Activated T-cell treated with anti-CD3 and anti-CD28 coated beads, Interleukin-2, amount 50 U/mL, for 24 hours (primary cell): ENCODE measurements at regions not wholly inside any gene's neighbourhood (a gene's known extent, or its start where the extent isn't known, plus 50 kb on each side); places are given as distances from the start of the nearest gene placed in this dataset.

Experiments
- DNase-seq: peaks from one replicate; pipeline ENCODE4 v3.0.0-alpha.2; 2020
- H3K27ac Mint-ChIP-seq: 2 replicates; pipeline ENCODE4 v1.8.0; 2020; ENCODE audit warnings: mild to moderate bottlenecking, mixed read lengths
- H3K27me3 Mint-ChIP-seq: 2 replicates; pipeline ENCODE4 v1.8.0; 2020; ENCODE audit warnings: mixed read lengths
- H3K36me3 Mint-ChIP-seq: 2 replicates; pipeline ENCODE4 v1.8.0; 2020; ENCODE audit warnings: low read depth, mixed read lengths
- H3K4me1 Mint-ChIP-seq: 2 replicates; pipeline ENCODE4 v1.8.0; 2020; ENCODE audit warnings: low read depth, mixed read lengths
- H3K4me3 Mint-ChIP-seq: 2 replicates; pipeline ENCODE4 v1.8.0; 2020; ENCODE audit warnings: mild to moderate bottlenecking, moderate library complexity, mixed read lengths
- H3K9me3 Mint-ChIP-seq: 2 replicates; pipeline ENCODE4 v1.8.0; 2020; ENCODE audit warnings: mixed read lengths

- Mint-ChIP-seq H3K9me3 (no peaks in the 10 kb centered on the region), H3K36me3 (no peaks in the 10 kb centered on the region), H3K4me3 (no peak overlapping the region), H3K27ac (no peak overlapping the region), H3K27me3 (peaks cover 72% of the 10 kb centered on the region), H3K4me1 (peaks cover 8% of the 10 kb centered on the region)
- no peak for DNase-seq
Measured at GRCh38 chr12:107914460-107914977, 140.0 kb downstream of the ASCL4 start.

- no peaks in the 10 kb centered on the region for H3K4me1 Mint-ChIP-seq
- no peak overlapping the region for H3K27ac Mint-ChIP-seq
- no peaks in the 10 kb centered on the region for H3K9me3 Mint-ChIP-seq
- peaks cover 74% of the 10 kb centered on the region for H3K27me3 Mint-ChIP-seq
- H3K36me3 Mint-ChIP-seq: no peaks in the 10 kb centered on the region
- H3K4me3 Mint-ChIP-seq: no peak overlapping the region
- DNase-seq: no peak
Measured at GRCh38 chr12:107917912-107918800, 143.7 kb downstream of the ASCL4 start.

- Mint-ChIP-seq H3K4me3 (no peak overlapping the region), H3K9me3 (no peaks in the 10 kb centered on the region), H3K27ac (no peak overlapping the region), H3K36me3 (no peaks in the 10 kb centered on the region), H3K27me3 (peaks cover 57% of the 10 kb centered on the region), H3K4me1 (no peaks in the 10 kb centered on the region)
- DNase-seq: no peak
Measured at GRCh38 chr12:107921062-107921461, 146.6 kb downstream of the ASCL4 start.

- no peak overlapping the region for H3K4me3 Mint-ChIP-seq
- H3K27me3 Mint-ChIP-seq: peaks cover 54% of the 10 kb centered on the region
- H3K36me3 Mint-ChIP-seq: no peaks in the 10 kb centered on the region
- DNase-seq: no peak
- H3K27ac Mint-ChIP-seq: no peak overlapping the region
- H3K4me1 Mint-ChIP-seq: no peaks in the 10 kb centered on the region
- no peaks in the 10 kb centered on the region for H3K9me3 Mint-ChIP-seq
Measured at GRCh38 chr12:107925125-107925524, 150.6 kb downstream of the ASCL4 start.

- Mint-ChIP-seq H3K4me3 (no peak overlapping the region), H3K36me3 (no peaks in the 10 kb centered on the region), H3K4me1 (no peaks in the 10 kb centered on the region), H3K27ac (no peak overlapping the region), H3K27me3 (peaks cover 44% of the 10 kb centered on the region), H3K9me3 (no peaks in the 10 kb centered on the region)
- no peak for DNase-seq
Measured at GRCh38 chr12:107929436-107929835, 154.9 kb downstream of the ASCL4 start.

GRCh38 chr12:107931761-107932160 is 157.3 kb downstream of the ASCL4 start:
- H3K4me1 Mint-ChIP-seq: no peaks in the 10 kb centered on the region
- no peaks in the 10 kb centered on the region for H3K36me3 Mint-ChIP-seq
- H3K9me3 Mint-ChIP-seq: no peaks in the 10 kb centered on the region
- no peak for DNase-seq
- H3K4me3 Mint-ChIP-seq: no peak overlapping the region
- H3K27me3 Mint-ChIP-seq: peaks cover 64% of the 10 kb centered on the region
- no peak overlapping the region for H3K27ac Mint-ChIP-seq

GRCh38 chr12:107938446-107938845 is 163.9 kb downstream of the ASCL4 start:
- H3K4me3 Mint-ChIP-seq: no peak overlapping the region

GRCh38 chr12:107948391-107948945 is 174.0 kb downstream of the ASCL4 start:
- H3K4me1 Mint-ChIP-seq: no peaks in the 10 kb centered on the region
- no peak overlapping the region for H3K27ac Mint-ChIP-seq
- no peak overlapping the region for H3K4me3 Mint-ChIP-seq
- no peaks in the 10 kb centered on the region for H3K9me3 Mint-ChIP-seq
- DNase-seq: no peak
- peaks cover 5% of the 10 kb centered on the region for H3K27me3 Mint-ChIP-seq
- H3K36me3 Mint-ChIP-seq: no peaks in the 10 kb centered on the region

More at GRCh38 chr12:107938446-107938845, 163.9 kb downstream of the ASCL4 start:
- no peaks in the 10 kb centered on the region for H3K4me1 Mint-ChIP-seq
- DNase-seq: no peak
- H3K27me3 Mint-ChIP-seq: peaks cover 54% of the 10 kb centered on the region
- H3K27ac Mint-ChIP-seq: no peak overlapping the region
- H3K36me3 Mint-ChIP-seq: no peaks in the 10 kb centered on the region
- peaks cover 9% of the 10 kb centered on the region for H3K9me3 Mint-ChIP-seq

GRCh38 chr12:107951024-107951423 is 176.5 kb downstream of the ASCL4 start:
- Mint-ChIP-seq H3K27ac (no peak overlapping the region), H3K27me3 (peaks cover 15% of the 10 kb centered on the region), H3K36me3 (no peaks in the 10 kb centered on the region), H3K4me3 (no peak overlapping the region), H3K4me1 (no peaks in the 10 kb centered on the region), H3K9me3 (no peaks in the 10 kb centered on the region)
- DNase-seq: no peak

GRCh38 chr12:107955966-107956643 is 173.0 kb upstream of the WSCD2 start:
- Mint-ChIP-seq H3K9me3 (no peaks in the 10 kb centered on the region), H3K4me1 (no peaks in the 10 kb centered on the region), H3K4me3 (no peak overlapping the region), H3K27me3 (peaks cover 18% of the 10 kb centered on the region), H3K27ac (no peak overlapping the region), H3K36me3 (no peaks in the 10 kb centered on the region)
- no peak for DNase-seq

GRCh38 chr12:107957459-107957858 is 171.6 kb upstream of the WSCD2 start:
- H3K4me3 Mint-ChIP-seq: no peak overlapping the region
- H3K4me1 Mint-ChIP-seq: no peaks in the 10 kb centered on the region
- H3K27me3 Mint-ChIP-seq: peaks cover 18% of the 10 kb centered on the region
- H3K9me3 Mint-ChIP-seq: no peaks in the 10 kb centered on the region
- H3K27ac Mint-ChIP-seq: no peak overlapping the region
- H3K36me3 Mint-ChIP-seq: no peaks in the 10 kb centered on the region
- no peak for DNase-seq

GRCh38 chr12:107963635-107964034 is 165.5 kb upstream of the WSCD2 start:
- Mint-ChIP-seq H3K36me3 (no peaks in the 10 kb centered on the region), H3K9me3 (no peaks in the 10 kb centered on the region), H3K4me3 (no peak overlapping the region), H3K4me1 (no peaks in the 10 kb centered on the region), H3K27me3 (peaks cover 6% of the 10 kb centered on the region), H3K27ac (no peak overlapping the region)
- no peak for DNase-seq

- Mint-ChIP-seq H3K4me1 (no peaks in the 10 kb centered on the region), H3K27me3 (peaks cover 6% of the 10 kb centered on the region), H3K36me3 (no peaks in the 10 kb centered on the region), H3K27ac (no peak overlapping the region), H3K9me3 (no peaks in the 10 kb centered on the region), H3K4me3 (no peak overlapping the region)
- DNase-seq: no peak
Measured at GRCh38 chr12:107967170-107967569, 161.9 kb upstream of the WSCD2 start.

- H3K36me3 Mint-ChIP-seq: no peaks in the 10 kb centered on the region
- H3K27ac Mint-ChIP-seq: no peak overlapping the region
- peaks cover 9% of the 10 kb centered on the region for H3K9me3 Mint-ChIP-seq
- DNase-seq: no peak
- no peaks in the 10 kb centered on the region for H3K4me1 Mint-ChIP-seq
- peaks cover 23% of the 10 kb centered on the region for H3K27me3 Mint-ChIP-seq
- H3K4me3 Mint-ChIP-seq: no peak overlapping the region
Measured at GRCh38 chr12:107973950-107974349, 155.1 kb upstream of the WSCD2 start.

GRCh38 chr12:107976331-107976730 is 152.8 kb upstream of the WSCD2 start:
- H3K4me1 Mint-ChIP-seq: no peaks in the 10 kb centered on the region
- peaks cover 23% of the 10 kb centered on the region for H3K27me3 Mint-ChIP-seq
- no peak overlapping the region for H3K4me3 Mint-ChIP-seq
- H3K9me3 Mint-ChIP-seq: peaks cover 9% of the 10 kb centered on the region
- DNase-seq: no peak
- H3K36me3 Mint-ChIP-seq: no peaks in the 10 kb centered on the region
- H3K27ac Mint-ChIP-seq: no peak overlapping the region
